NCI-H510A (cell line): ENCODE measurements at regions not wholly inside any gene's neighbourhood (a gene's known extent, or its start where the extent isn't known, plus 50 kb on each side); places are given as distances from the start of the nearest gene placed in this dataset.

Experiments used
- DNase-seq: peaks from one replicate; lab custom pipeline; 2025; lab: John Stamatoyannopoulos, UW

GRCh38 chr3:17945018-17945798 is 202.8 kb upstream of the TBC1D5 start:
- DNase-seq = no peak

GRCh38 chr3:17942856-17943255 is 200.4 kb upstream of the TBC1D5 start:
- no peak for DNase-seq

GRCh38 chr3:17941766-17942165 is 199.3 kb upstream of the TBC1D5 start:
- no peak for DNase-seq

GRCh38 chr3:17941152-17941551 is 198.7 kb upstream of the TBC1D5 start:
- DNase-seq = no peak

GRCh38 chr3:17939157-17939556 is 196.7 kb upstream of the TBC1D5 start:
- DNase-seq = no peak

GRCh38 chr3:17938313-17938712 is 195.9 kb upstream of the TBC1D5 start:
- no peak for DNase-seq

GRCh38 chr3:17936736-17937480 is 194.5 kb upstream of the TBC1D5 start:
- DNase-seq = no peak

- no peak for DNase-seq
Observed at GRCh38 chr3:17935222-17935621, 192.8 kb upstream of the TBC1D5 start.

- DNase-seq = no peak
Observed at GRCh38 chr3:17932136-17932771, 189.8 kb upstream of the TBC1D5 start.

- no peak for DNase-seq
Observed at GRCh38 chr3:17931131-17931530, 188.7 kb upstream of the TBC1D5 start.

- DNase-seq = no peak
Observed at GRCh38 chr3:17928502-17929145, 186.2 kb upstream of the TBC1D5 start.

- no peak for DNase-seq
Observed at GRCh38 chr3:17927036-17927435, 184.6 kb upstream of the TBC1D5 start.

- no peak for DNase-seq
Observed at GRCh38 chr3:17915341-17915740, 172.9 kb upstream of the TBC1D5 start.

GRCh38 chr3:17913359-17913758 is 170.9 kb upstream of the TBC1D5 start:
- DNase-seq = no peak

- DNase-seq = no peak
Observed at GRCh38 chr3:17911986-17912760, 169.7 kb upstream of the TBC1D5 start.

- no peak for DNase-seq
Observed at GRCh38 chr3:17910922-17911321, 168.5 kb upstream of the TBC1D5 start.

GRCh38 chr3:17909714-17910113 is 167.3 kb upstream of the TBC1D5 start:
- no peak for DNase-seq

GRCh38 chr3:17908399-17909191 is 166.2 kb upstream of the TBC1D5 start:
- no peak for DNase-seq

GRCh38 chr3:17905996-17906395 is 163.6 kb upstream of the TBC1D5 start:
- DNase-seq = no peak

GRCh38 chr3:17901893-17902292 is 159.5 kb upstream of the TBC1D5 start:
- DNase-seq = no peak
